Osteoblast (primary cell): ENCODE measurements at regions not wholly inside any gene's neighbourhood (a gene's known extent, or its start where the extent isn't known, plus 50 kb on each side); places are given as distances from the start of the nearest gene placed in this dataset.

Experiments
- DNase-seq: peaks from one replicate; pipeline ENCODE4 v3.0.0; 2011; ENCODE audit warnings: low spot score, mixed read lengths; ENCODE audit not compliant: insufficient read length; ENCODE audit errors: missing footprints
- H2AFZ ChIP-seq: 2 replicates; pipeline ENCODE4 v1.6.0; 2011; ENCODE audit warnings: mild to moderate bottlenecking, low read length
- H3K27ac ChIP-seq: 2 replicates; pipeline ENCODE4 v1.5.1; 2011; ENCODE audit warnings: mild to moderate bottlenecking, low read depth, low read length, moderate library complexity
- H3K27me3 ChIP-seq: 2 replicates; pipeline ENCODE4 v1.6.0; 2012; ENCODE audit warnings: mild to moderate bottlenecking, control low read depth, inconsistent platforms, low read length, moderate library complexity; ENCODE audit not compliant: insufficient read depth
- H3K36me3 ChIP-seq: 2 replicates; pipeline ENCODE4 v1.5.1; 2011; ENCODE audit warnings: mild to moderate bottlenecking, low read length, control low read depth, moderate library complexity; ENCODE audit not compliant: insufficient read depth
- H3K4me1 ChIP-seq: 2 replicates; pipeline ENCODE4 v1.5.1; 2011; ENCODE audit warnings: mild to moderate bottlenecking, low read length, control low read depth, moderate library complexity; ENCODE audit not compliant: insufficient read depth
- H3K4me2 ChIP-seq: 2 replicates; pipeline ENCODE4 v1.6.0; 2011; ENCODE audit warnings: mild to moderate bottlenecking, low read length; ENCODE audit not compliant: insufficient read depth
- H3K4me3 ChIP-seq: fragments of 200-600 bp; sonication (generic); 3 replicates; pipeline ENCODE4 v1.5.1; 2012; ENCODE audit warnings: mild to moderate bottlenecking, low read length, inconsistent platforms; ENCODE audit not compliant: insufficient read depth
- H3K79me2 ChIP-seq: 2 replicates; pipeline ENCODE4 v1.6.0; 2012; ENCODE audit warnings: mild to moderate bottlenecking, low read length, control low read depth, inconsistent platforms; ENCODE audit not compliant: insufficient read depth
- H3K9me3 ChIP-seq: 2 replicates; pipeline ENCODE4 v1.5.1; 2011; ENCODE audit warnings: low read depth, low read length, control low read depth
- H4K20me1 ChIP-seq: 2 replicates; pipeline ENCODE4 v1.6.0; 2012; ENCODE audit warnings: mild to moderate bottlenecking, low read length, control low read depth; ENCODE audit not compliant: insufficient read depth
- CTCF ChIP-seq: IDR thresholded peaks from 2 replicates; pipeline ENCODE4 v1.5.1; 2011; ENCODE audit warnings: mild to moderate bottlenecking, low read depth, low read length, moderate library complexity; ENCODE audit errors: extremely low read depth

- Histone ChIP-seq H3K9me3 (no peaks in the 10 kb centered on the region), H3K79me2 (peaks cover 84% of the 10 kb centered on the region), H3K27ac (no peak overlapping the region), H4K20me1 (no peaks in the 10 kb centered on the region), H3K36me3 (peaks cover 5% of the 10 kb centered on the region), H3K4me3 (no peak overlapping the region), H2AFZ (no peak overlapping the region), H3K27me3 (no peaks in the 10 kb centered on the region), H3K4me2 (no peak overlapping the region), H3K4me1 (peaks cover 50% of the 10 kb centered on the region)
- TF ChIP-seq CTCF, result no peak
- no peak for DNase-seq
Measured at GRCh38 chr14:71481021-71481654, 451.1 kb upstream of the RGS6 start.

GRCh38 chr14:71482671-71483070 lies 449.6 kb upstream of the RGS6 start:
- no peaks in the 10 kb centered on the region for H3K27me3 ChIP-seq
- no peak for DNase-seq
- H3K79me2 ChIP-seq, result peaks cover 80% of the 10 kb centered on the region
- H2AFZ ChIP-seq, result no peak overlapping the region
- TF ChIP-seq CTCF, result no peak
- no peak overlapping the region for H3K4me3 ChIP-seq
- peak overlapping the region; percentile 55 for H3K27ac ChIP-seq
- no peaks in the 10 kb centered on the region for H3K9me3 ChIP-seq
- H4K20me1 ChIP-seq, result no peaks in the 10 kb centered on the region
- no peak overlapping the region for H3K4me2 ChIP-seq
- peaks cover 62% of the 10 kb centered on the region for H3K4me1 ChIP-seq
- peaks cover 5% of the 10 kb centered on the region for H3K36me3 ChIP-seq

GRCh38 chr14:71483154-71483553 lies 449.1 kb upstream of the RGS6 start:
- Histone ChIP-seq H3K4me2 (no peak overlapping the region), H3K27ac (peak overlapping the region; percentile 55)

GRCh38 chr14:71485833-71486232 lies 446.4 kb upstream of the RGS6 start:
- Histone ChIP-seq H3K27me3 (no peaks in the 10 kb centered on the region), H3K4me2 (peak overlapping the region; percentile 62), H3K9me3 (no peaks in the 10 kb centered on the region), H3K4me1 (peaks cover 80% of the 10 kb centered on the region), H3K4me3 (no peak overlapping the region), H3K27ac (peak overlapping the region; percentile 98), H4K20me1 (no peaks in the 10 kb centered on the region), H3K79me2 (peaks cover 59% of the 10 kb centered on the region), H2AFZ (no peak overlapping the region), H3K36me3 (no peaks in the 10 kb centered on the region)
- peak; percentile 60 for DNase-seq
- no peak for TF ChIP-seq CTCF

More at GRCh38 chr14:71483154-71483553, 449.1 kb upstream of the RGS6 start:
- H3K4me1 ChIP-seq, result peaks cover 63% of the 10 kb centered on the region
- no peaks in the 10 kb centered on the region for H4K20me1 ChIP-seq
- H3K79me2 ChIP-seq, result peaks cover 78% of the 10 kb centered on the region
- peaks cover 5% of the 10 kb centered on the region for H3K36me3 ChIP-seq
- no peak overlapping the region for H2AFZ ChIP-seq
- TF ChIP-seq CTCF, result no peak
- H3K9me3 ChIP-seq, result no peaks in the 10 kb centered on the region
- no peaks in the 10 kb centered on the region for H3K27me3 ChIP-seq
- no peak for DNase-seq
- no peak overlapping the region for H3K4me3 ChIP-seq
